H54 (cell line): ENCODE measurements at regions not wholly inside any gene's neighbourhood (a gene's known extent, or its start where the extent isn't known, plus 50 kb on each side); places are given as distances from the start of the nearest gene placed in this dataset.

Source experiments
- DNase-seq: peaks from one replicate; pipeline ENCODE4 v3.0.0; 2011; ENCODE audit warnings: low spot score, mixed read lengths; ENCODE audit not compliant: insufficient read length
- FAIRE-seq: peaks from 3 replicates; lab custom pipeline; 2011; peaks lifted over from hg19 to GRCh38; lab: Jason Lieb, UNC
- POLR2A ChIP-seq: IDR thresholded peaks from 2 replicates; pipeline ENCODE4 v1.6.1; 2011; ENCODE audit warnings: low read depth, mild to moderate bottlenecking, low read length

- no peak for TF ChIP-seq POLR2A
- FAIRE-seq (no peak), DNase-seq (no peak)
Measured at GRCh38 chr6:14964556-14965270, 281.2 kb upstream of the JARID2 start.

GRCh38 chr6:14965424-14966075 lies 280.3 kb upstream of the JARID2 start:
- no peak for DNase-seq
- no peak for FAIRE-seq
- no peak for TF ChIP-seq POLR2A

GRCh38 chr6:14966096-14966905 lies 279.6 kb upstream of the JARID2 start:
- no peak for TF ChIP-seq POLR2A
- no peak for FAIRE-seq
- no peak for DNase-seq

- DNase-seq = no peak
- no peak for TF ChIP-seq POLR2A
- FAIRE-seq = no peak
Measured at GRCh38 chr6:14966906-14967711, 278.8 kb upstream of the JARID2 start.

GRCh38 chr6:14968056-14968637 lies 277.7 kb upstream of the JARID2 start:
- no peak for TF ChIP-seq POLR2A
- no peak for DNase-seq
- no peak for FAIRE-seq

- FAIRE-seq (no peak), DNase-seq (no peak)
- no peak for TF ChIP-seq POLR2A
Measured at GRCh38 chr6:14969126-14969525, 276.7 kb upstream of the JARID2 start.

- DNase-seq (no peak), FAIRE-seq (no peak)
- TF ChIP-seq POLR2A = no peak
Measured at GRCh38 chr6:14972379-14973067, 273.3 kb upstream of the JARID2 start.

- FAIRE-seq (no peak), DNase-seq (no peak)
- no peak for TF ChIP-seq POLR2A
Measured at GRCh38 chr6:14974372-14974771, 271.5 kb upstream of the JARID2 start.

GRCh38 chr6:14974792-14975470 lies 270.9 kb upstream of the JARID2 start:
- FAIRE-seq (no peak), DNase-seq (no peak)
- no peak for TF ChIP-seq POLR2A

- TF ChIP-seq POLR2A = no peak
- no peak for FAIRE-seq
- no peak for DNase-seq
Measured at GRCh38 chr6:14975471-14975817, 270.4 kb upstream of the JARID2 start.

GRCh38 chr6:14977747-14978382 lies 268.0 kb upstream of the JARID2 start:
- DNase-seq (no peak), FAIRE-seq (no peak)
- no peak for TF ChIP-seq POLR2A

- DNase-seq = no peak
- no peak for TF ChIP-seq POLR2A
- no peak for FAIRE-seq
Measured at GRCh38 chr6:14981960-14982359, 263.9 kb upstream of the JARID2 start.
